OCI-LY7 (cell line): ENCODE measurements at regions not wholly inside any gene's neighbourhood (a gene's known extent, or its start where the extent isn't known, plus 50 kb on each side); places are given as distances from the start of the nearest gene placed in this dataset.

Source experiments
- BruUV-seq: library from RNA; stranded (reverse); fragments of 400-500 nt; replicated peaks from 2 replicates; lab custom pipeline; 2021; lab: Mats Ljungman, UMichigan
- CTCF ChIA-PET: fragments of 300-600 bp; sonication (Branson Sonifier 250); formaldehyde crosslinking; loops from one replicate; lab custom pipeline; 2022; ENCODE audit warnings: antibody characterized with exemption; ENCODE audit not compliant: unreplicated experiment; lab: Charles Lee
- POLR2A ChIA-PET: fragments of 300-600 bp; sonication (Branson Sonifier 250); formaldehyde crosslinking; loops from one replicate; lab custom pipeline; 2022; ENCODE audit warnings: antibody characterized with exemption; lab: Charles Lee
- DNase-seq: peaks from one replicate; pipeline ENCODE4 v3.0.0-alpha.2; 2015; ENCODE audit warnings: low spot score
- H2AFZ ChIP-seq: fragments of 200-600 bp; sonication (generic), shearing (Covaris generic); 2 replicates; pipeline ENCODE4 v1.6.1; 2014; ENCODE audit warnings: mild to moderate bottlenecking, antibody characterized with exemption, low read length, moderate library complexity
- H3K27ac ChIP-seq: fragments of 200-600 bp; sonication (generic); 2 replicates; pipeline ENCODE4 v1.5.1; 2014; ENCODE audit warnings: mixed run types, low read depth, mild to moderate bottlenecking, moderate library complexity, low read length, inconsistent platforms; ENCODE audit not compliant: poor library complexity, severe bottlenecking
- H3K36me3 ChIP-seq: fragments of 200-600 bp; sonication (generic); 2 replicates; pipeline ENCODE4 v1.6.1; 2014; ENCODE audit warnings: mild to moderate bottlenecking, antibody characterized with exemption, low read length, moderate library complexity, mixed read lengths; ENCODE audit not compliant: insufficient read depth
- H3K4me1 ChIP-seq: fragments of 200-600 bp; sonication (generic); 2 replicates; pipeline ENCODE4 v1.5.1; 2014; ENCODE audit warnings: mild to moderate bottlenecking, low read length; ENCODE audit not compliant: insufficient read depth, poor library complexity, severe bottlenecking
- H3K4me2 ChIP-seq: fragments of 200-600 bp; sonication (generic); 2 replicates; pipeline ENCODE4 v1.6.1; 2014; ENCODE audit warnings: mild to moderate bottlenecking, low read length
- H3K4me3 ChIP-seq: fragments of 200-600 bp; sonication (generic); 2 replicates; pipeline ENCODE4 v1.5.1; 2014; ENCODE audit warnings: mild to moderate bottlenecking, low read depth, low read length; ENCODE audit not compliant: poor library complexity, severe bottlenecking
- H3K79me2 ChIP-seq: fragments of 200-600 bp; sonication (generic); 2 replicates; pipeline ENCODE4 v1.6.1; 2016; ENCODE audit warnings: low read depth, mild to moderate bottlenecking, low read length, moderate library complexity, mixed read lengths; ENCODE audit not compliant: insufficient read depth
- H3K9me2 ChIP-seq: fragments of 200-600 bp; sonication (generic); 2 replicates; pipeline ENCODE4 v1.6.1; 2016; ENCODE audit warnings: mild to moderate bottlenecking, low read length, mixed read lengths; ENCODE audit not compliant: insufficient read depth
- H3K9me3 ChIP-seq: fragments of 200-600 bp; sonication (generic); 2 replicates; pipeline ENCODE4 v1.6.1; 2014; ENCODE audit warnings: mild to moderate bottlenecking, mixed run types, low read length, mixed read lengths
- H4K20me1 ChIP-seq: fragments of 200-600 bp; sonication (generic); 2 replicates; pipeline ENCODE4 v1.6.1; 2014; ENCODE audit warnings: mild to moderate bottlenecking, antibody characterized with exemption, low read length, moderate library complexity, mixed read lengths; ENCODE audit not compliant: insufficient read depth
- EZH2phosphoT487 ChIP-seq: fragments of 200-600 bp; sonication (generic); IDR thresholded peaks from 2 replicates; pipeline ENCODE4 v1.6.1; 2018; ENCODE audit warnings: low read depth, borderline replicate concordance, mild to moderate bottlenecking, mixed run types, antibody characterized with exemption, low read length, moderate library complexity, mixed read lengths
- intact Hi-C: fragments of 100-400 bp; cut with micrococcal nuclease; formaldehyde crosslinking; loops from one replicate; pipeline ENCODE4 v1.10.0; 2022; ENCODE audit not compliant: unreplicated experiment
- TF ChIP-seq, protein P1 (sequence below): fragments of 200-600 bp; sonication (generic); conservative IDR thresholded peaks from 2 replicates; pipeline ENCODE4 v1.5.1; 2014; ENCODE audit warnings: mild to moderate bottlenecking, antibody characterized with exemption, low read length, moderate library complexity, mixed read lengths

- Histone ChIP-seq H4K20me1 (no peaks in the 10 kb centered on the region), H2AFZ (peak overlapping the region; percentile 77), H3K79me2 (no peaks in the 10 kb centered on the region), H3K36me3 (no peaks in the 10 kb centered on the region), H3K27ac (no peak overlapping the region), H3K4me2 (no peak overlapping the region), H3K9me2 (no peaks in the 10 kb centered on the region), H3K4me1 (peaks cover 13% of the 10 kb centered on the region), H3K9me3 (no peaks in the 10 kb centered on the region), H3K4me3 (no peak overlapping the region)
- intact Hi-C loops = no loop called here
- BruUV-seq = no TSS peak
- ChIA-PET CTCF (no interaction called here), POLR2A (interaction anchor here (0.5 to 1.1 kb wide), 2 partner anchors 9 to 181 kb away, joined by 4 to 7 read pairs; no protein-coding TSS in a partner anchor)
- TF ChIP-seq, protein P1, sequence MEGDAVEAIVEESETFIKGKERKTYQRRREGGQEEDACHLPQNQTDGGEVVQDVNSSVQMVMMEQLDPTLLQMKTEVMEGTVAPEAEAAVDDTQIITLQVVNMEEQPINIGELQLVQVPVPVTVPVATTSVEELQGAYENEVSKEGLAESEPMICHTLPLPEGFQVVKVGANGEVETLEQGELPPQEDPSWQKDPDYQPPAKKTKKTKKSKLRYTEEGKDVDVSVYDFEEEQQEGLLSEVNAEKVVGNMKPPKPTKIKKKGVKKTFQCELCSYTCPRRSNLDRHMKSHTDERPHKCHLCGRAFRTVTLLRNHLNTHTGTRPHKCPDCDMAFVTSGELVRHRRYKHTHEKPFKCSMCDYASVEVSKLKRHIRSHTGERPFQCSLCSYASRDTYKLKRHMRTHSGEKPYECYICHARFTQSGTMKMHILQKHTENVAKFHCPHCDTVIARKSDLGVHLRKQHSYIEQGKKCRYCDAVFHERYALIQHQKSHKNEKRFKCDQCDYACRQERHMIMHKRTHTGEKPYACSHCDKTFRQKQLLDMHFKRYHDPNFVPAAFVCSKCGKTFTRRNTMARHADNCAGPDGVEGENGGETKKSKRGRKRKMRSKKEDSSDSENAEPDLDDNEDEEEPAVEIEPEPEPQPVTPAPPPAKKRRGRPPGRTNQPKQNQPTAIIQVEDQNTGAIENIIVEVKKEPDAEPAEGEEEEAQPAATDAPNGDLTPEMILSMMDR = no peak
- no peak for TF ChIP-seq EZH2phosphoT487
- DNase-seq = no peak
These were observed 257.3 kb downstream of the ABHD5 start for GRCh38 chr3:43948013-43948412.

- Histone ChIP-seq H3K4me3 (no peak overlapping the region), H3K9me2 (no peaks in the 10 kb centered on the region), H3K9me3 (no peaks in the 10 kb centered on the region), H3K4me2 (no peak overlapping the region), H3K4me1 (peaks cover 13% of the 10 kb centered on the region), H3K36me3 (no peaks in the 10 kb centered on the region), H4K20me1 (no peaks in the 10 kb centered on the region), H3K79me2 (no peaks in the 10 kb centered on the region), H3K27ac (no peak overlapping the region), H2AFZ (no peak overlapping the region)
- BruUV-seq = no TSS peak
- ChIA-PET CTCF (no interaction called here), POLR2A (no interaction called here)
- DNase-seq = no peak
- TF ChIP-seq, protein P1 = no peak
- no peak for TF ChIP-seq EZH2phosphoT487
- intact Hi-C loops = no loop called here
These were observed 258.9 kb downstream of the ABHD5 start for GRCh38 chr3:43949594-43949993.

GRCh38 chr3:43950775-43951174 is 260.0 kb downstream of the ABHD5 start:
- Histone ChIP-seq H3K9me3 (no peaks in the 10 kb centered on the region), H3K27ac (no peak overlapping the region), H3K9me2 (no peaks in the 10 kb centered on the region), H3K4me1 (peaks cover 13% of the 10 kb centered on the region), H3K4me3 (no peak overlapping the region), H3K4me2 (peak overlapping the region; percentile 42; the same call in 1 of the 2 replicates), H4K20me1 (no peaks in the 10 kb centered on the region), H3K79me2 (no peaks in the 10 kb centered on the region), H2AFZ (peak overlapping the region; percentile 40; the same call in 1 of the 2 replicates), H3K36me3 (no peaks in the 10 kb centered on the region)
- peak; percentile 17 for DNase-seq
- CTCF ChIA-PET = no interaction called here
- TF ChIP-seq EZH2phosphoT487 = no peak
- TF ChIP-seq, protein P1 = no peak
- BruUV-seq = no TSS peak
- intact Hi-C loops = no loop called here
- POLR2A ChIA-PET = no interaction called here
